ENCODE measurements at regions not wholly inside any gene's neighbourhood (a gene's known extent, or its start where the extent isn't known, plus 50 kb on each side); places are given as distances from the start of the nearest gene placed in this dataset.
A peak's percentile ranks its signal among the peaks of the same experiment; 100 is the strongest.

GRCh38 chr9:80177949-80178480, 606.2 kb downstream of the TLE4 start:
- no peaks in the 10 kb centered on the region for H3K79me2 ChIP-seq (ENCODE audit: control insufficient read depth, insufficient read depth, low read length)
- H3K9ac ChIP-seq (ENCODE audit: control insufficient read depth, extremely low read depth, insufficient read depth, low read length): no peak overlapping the region
- FAIRE-seq (no peak), DNase-seq (ENCODE audit: low read depth, low spot score) (no peak)
- H3K27ac ChIP-seq (ENCODE audit: control insufficient read depth, insufficient read depth, low read length): no peak overlapping the region
- no peak overlapping the region for H3K4me2 ChIP-seq (ENCODE audit: control insufficient read depth, extremely low read depth, insufficient read depth, low read depth, low read length)
- no peaks in the 10 kb centered on the region for H3K9me1 ChIP-seq (ENCODE audit: control insufficient read depth, extremely low read depth, insufficient read depth, low read length)
- H3K4me3 ChIP-seq (ENCODE audit: control insufficient read depth in 2 of 3, extremely low read depth in 1 of 3, insufficient read depth in 2 of 3, low read depth in 1 of 3, low read length in 3 of 3): no peak overlapping the region
- H3K27me3 ChIP-seq (ENCODE audit: control insufficient read depth, extremely low read depth, insufficient read depth, low read length): no peaks in the 10 kb centered on the region
- no peak overlapping the region for H2AFZ ChIP-seq (ENCODE audit: control insufficient read depth, low read length)
- dilution Hi-C loops (cut with MboI; ENCODE audit: extremely low pct_ligation_motif_present, low sequenced_read_pairs): no loop called here
- no peaks in the 10 kb centered on the region for H4K20me1 ChIP-seq (ENCODE audit: control insufficient read depth, extremely low read depth, insufficient read depth, low read length)
- no peaks in the 10 kb centered on the region for H3K9me3 ChIP-seq (ENCODE audit: control insufficient read depth, low read depth, low read length)
- no peaks in the 10 kb centered on the region for H3K36me3 ChIP-seq (ENCODE audit: control insufficient read depth in 2 of 2, extremely low read depth in 1 of 2, insufficient read depth in 2 of 2, low read length in 2 of 2)
- TF ChIP-seq EZH2 (IDR thresholded peaks at IDR 0.05; ENCODE audit: low read length) (no peak), CTCF (optimal IDR thresholded peaks at IDR 0.05 in 1 of 3, IDR thresholded peaks at IDR 0.05 in 1 of 3, conservative IDR thresholded peaks at IDR 0.05 in 1 of 3; ENCODE audit: extremely low read depth in 1 of 3, insufficient read depth in 2 of 3, low read length in 3 of 3) (no peak)
- H3K4me1 ChIP-seq (ENCODE audit: control insufficient read depth, extremely low read depth, insufficient read depth, low read length): no peaks in the 10 kb centered on the region

- Histone ChIP-seq H3K79me2 (ENCODE audit: control insufficient read depth, insufficient read depth, low read length) (no peaks in the 10 kb centered on the region), H3K4me2 (ENCODE audit: control insufficient read depth, extremely low read depth, insufficient read depth, low read depth, low read length) (no peak overlapping the region), H4K20me1 (ENCODE audit: control insufficient read depth, extremely low read depth, insufficient read depth, low read length) (no peaks in the 10 kb centered on the region), H3K27me3 (ENCODE audit: control insufficient read depth, extremely low read depth, insufficient read depth, low read length) (no peaks in the 10 kb centered on the region), H3K4me3 (ENCODE audit: control insufficient read depth in 2 of 3, extremely low read depth in 1 of 3, insufficient read depth in 2 of 3, low read depth in 1 of 3, low read length in 3 of 3) (no peak overlapping the region), H3K9ac (ENCODE audit: control insufficient read depth, extremely low read depth, insufficient read depth, low read length) (no peak overlapping the region), H3K27ac (ENCODE audit: control insufficient read depth, insufficient read depth, low read length) (no peak overlapping the region), H3K9me1 (ENCODE audit: control insufficient read depth, extremely low read depth, insufficient read depth, low read length) (no peaks in the 10 kb centered on the region), H3K36me3 (ENCODE audit: control insufficient read depth in 2 of 2, extremely low read depth in 1 of 2, insufficient read depth in 2 of 2, low read length in 2 of 2) (no peaks in the 10 kb centered on the region), H3K4me1 (ENCODE audit: control insufficient read depth, extremely low read depth, insufficient read depth, low read length) (no peaks in the 10 kb centered on the region), H3K9me3 (ENCODE audit: control insufficient read depth, low read depth, low read length) (no peaks in the 10 kb centered on the region), H2AFZ (ENCODE audit: control insufficient read depth, low read length) (no peak overlapping the region)
- FAIRE-seq (no peak), DNase-seq (ENCODE audit: low read depth, low spot score) (no peak)
- TF ChIP-seq CTCF (optimal IDR thresholded peaks at IDR 0.05 in 1 of 3, IDR thresholded peaks at IDR 0.05 in 1 of 3, conservative IDR thresholded peaks at IDR 0.05 in 1 of 3; ENCODE audit: extremely low read depth in 1 of 3, insufficient read depth in 2 of 3, low read length in 3 of 3) (peak in 2 of 3 experiments; percentile 38 to 41), EZH2 (IDR thresholded peaks at IDR 0.05; ENCODE audit: low read length) (no peak)
- dilution Hi-C loops (cut with MboI; ENCODE audit: extremely low pct_ligation_motif_present, low sequenced_read_pairs): no loop called here
Observed at GRCh38 chr9:80175286-80176150, 603.8 kb downstream of the TLE4 start.
